Stimulated activated naive CD4-positive, alpha-beta T cell (primary cell): ENCODE measurements at regions not wholly inside any gene's neighbourhood (a gene's known extent, or its start where the extent isn't known, plus 50 kb on each side); places are given as distances from the start of the nearest gene placed in this dataset.

Source experiments
- DNase-seq, 6 experiments: peaks; one replicate each; lab custom pipeline; 2025; lab: John Stamatoyannopoulos, UW

DNA sequence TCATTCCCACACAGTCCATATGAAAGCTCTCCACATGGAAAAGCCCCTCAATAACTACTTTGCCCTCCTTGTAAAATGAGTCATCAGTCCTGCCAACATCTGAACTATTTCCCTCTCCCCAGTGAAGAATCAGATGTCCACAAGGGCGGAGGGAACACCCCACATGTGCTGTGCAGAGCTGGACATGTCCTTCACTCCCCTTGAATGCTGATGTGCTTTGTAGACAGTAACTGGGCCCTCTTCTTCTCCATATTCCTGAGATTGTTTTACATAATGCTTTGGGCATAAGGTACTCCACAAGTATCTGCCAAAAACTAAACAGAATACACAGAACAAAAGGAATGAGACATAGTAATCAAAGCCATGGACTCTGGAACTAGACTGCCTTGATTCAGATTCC is 879.4 kb downstream of the BCL11A start:
- DNase-seq: no peak

DNA sequence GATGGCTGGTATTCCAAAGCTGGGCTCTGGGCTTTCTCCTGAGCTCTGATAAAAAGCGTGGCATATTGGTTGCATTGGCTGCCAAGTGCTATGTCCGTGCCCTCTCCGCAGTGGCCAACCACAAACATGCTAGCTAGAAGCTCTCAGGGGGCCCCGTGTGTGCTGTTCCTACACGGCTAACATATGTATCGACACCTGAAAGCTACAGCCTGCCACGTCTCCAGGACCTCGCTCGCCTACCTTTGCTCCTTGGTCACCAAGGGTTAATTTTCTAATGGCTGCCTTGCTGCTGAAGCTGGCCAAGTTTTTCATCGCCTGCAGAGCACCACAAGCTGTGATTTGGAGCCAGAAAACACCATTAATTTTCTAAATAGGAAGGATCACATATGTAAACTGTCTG is 888.4 kb downstream of the BCL11A start:
- no peak for DNase-seq

DNA sequence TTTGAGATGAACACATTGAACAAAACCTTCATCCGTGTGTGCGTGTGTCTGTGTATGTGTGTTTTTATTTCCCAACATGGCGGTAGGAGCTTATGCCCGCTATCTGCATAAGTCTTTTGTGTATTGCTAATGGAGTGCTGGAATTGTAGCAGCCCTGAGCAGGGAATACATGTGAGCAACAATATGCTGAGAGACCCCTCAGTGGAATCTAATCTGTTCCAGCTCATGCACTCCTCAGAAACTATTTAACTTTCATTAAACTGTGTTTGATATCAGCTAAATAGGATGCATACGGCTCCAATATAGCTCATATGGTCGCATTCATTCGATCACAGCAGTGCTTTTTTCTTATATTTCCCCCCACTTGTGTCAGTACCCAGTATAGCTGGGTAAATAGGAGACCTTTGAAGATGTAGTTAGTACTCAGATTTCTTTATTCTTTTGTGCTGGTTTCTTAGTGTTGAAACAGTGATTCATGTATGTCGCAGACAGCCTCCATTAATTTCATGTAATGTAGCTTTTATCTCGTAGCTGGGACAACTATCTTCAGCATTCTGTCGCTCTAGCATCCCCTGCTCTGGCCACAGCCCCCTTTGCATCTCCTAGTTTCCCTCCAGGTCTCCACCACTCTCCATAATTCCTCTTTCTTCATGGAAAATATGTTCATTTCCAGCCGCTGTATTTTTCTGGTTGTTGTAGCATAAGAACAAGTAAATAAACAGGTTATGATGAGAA is 891.2 kb downstream of the BCL11A start:
- DNase-seq: no peak

DNA sequence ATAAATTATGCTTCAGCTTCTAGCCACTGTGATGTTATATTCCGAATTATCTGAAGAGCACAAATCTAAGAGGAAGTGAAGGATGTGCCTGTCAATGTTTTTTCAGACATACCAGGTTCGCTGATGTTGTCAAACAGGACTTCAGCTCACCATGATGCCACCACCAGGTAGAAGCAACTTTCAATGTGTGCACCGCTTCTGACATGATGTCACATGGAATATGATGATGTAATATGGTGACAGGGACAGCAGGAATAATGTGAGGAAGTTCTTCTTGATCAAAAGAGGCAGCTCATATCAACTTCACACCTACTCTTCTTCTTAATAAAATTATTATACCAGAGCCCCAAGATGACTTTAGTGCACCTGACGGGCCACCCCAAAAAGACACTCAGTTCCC is 893.2 kb downstream of the BCL11A start:
- no peak for DNase-seq

DNA sequence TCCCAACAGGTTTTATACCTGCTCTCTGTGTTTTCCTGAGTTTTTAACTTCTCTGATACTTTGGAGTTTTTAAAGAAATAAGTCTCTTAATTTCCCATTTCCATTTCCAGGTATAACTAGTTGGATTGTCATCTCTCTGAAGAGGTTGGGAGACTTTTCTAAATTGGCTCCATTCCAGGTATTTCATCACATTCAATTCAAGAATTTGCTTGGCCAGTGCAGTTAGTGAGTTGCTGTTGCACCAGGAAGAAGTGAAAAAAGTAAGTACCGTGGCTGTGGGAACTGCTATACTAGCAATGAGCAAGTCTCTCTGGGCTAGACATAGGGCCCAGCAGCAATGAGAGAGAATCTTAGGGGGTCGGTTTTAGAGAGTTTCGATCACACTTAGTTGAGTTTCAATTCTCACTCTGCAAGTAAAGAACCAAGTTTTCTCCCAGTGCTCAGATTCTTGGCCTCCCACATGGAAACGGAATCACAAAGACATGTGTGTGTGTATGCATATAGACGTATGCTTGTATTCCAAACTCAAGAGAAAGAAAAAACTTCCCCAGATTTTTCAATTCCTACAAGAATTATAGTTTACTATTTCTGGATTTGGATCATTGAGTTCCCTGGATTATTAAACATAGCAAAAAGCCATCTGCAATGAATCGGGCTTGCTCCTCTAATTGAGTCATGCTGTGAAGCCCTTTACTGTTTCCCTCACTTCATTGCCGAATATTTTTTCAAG is 894.4 kb downstream of the BCL11A start:
- no peak for DNase-seq

DNA sequence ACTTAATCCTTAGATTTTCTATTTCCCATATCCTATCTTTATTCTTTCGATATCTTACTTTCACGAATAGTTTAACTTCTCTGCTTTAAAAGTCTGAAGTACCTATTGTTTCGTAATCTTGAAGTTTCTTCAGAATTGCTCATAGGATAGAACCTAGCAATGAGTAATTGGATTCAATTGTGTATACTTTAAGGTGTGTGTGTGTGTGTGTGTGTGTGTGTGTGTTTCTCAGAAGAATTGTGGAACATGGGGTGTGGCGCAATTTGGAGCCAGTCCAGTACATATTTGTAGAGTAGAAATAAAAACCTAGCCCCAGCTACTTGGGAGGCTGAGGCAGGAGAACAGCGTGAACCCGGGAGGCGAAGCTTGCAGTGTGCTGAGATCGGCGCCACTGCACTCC is 897.6 kb downstream of the BCL11A start:
- no peak for DNase-seq

DNA sequence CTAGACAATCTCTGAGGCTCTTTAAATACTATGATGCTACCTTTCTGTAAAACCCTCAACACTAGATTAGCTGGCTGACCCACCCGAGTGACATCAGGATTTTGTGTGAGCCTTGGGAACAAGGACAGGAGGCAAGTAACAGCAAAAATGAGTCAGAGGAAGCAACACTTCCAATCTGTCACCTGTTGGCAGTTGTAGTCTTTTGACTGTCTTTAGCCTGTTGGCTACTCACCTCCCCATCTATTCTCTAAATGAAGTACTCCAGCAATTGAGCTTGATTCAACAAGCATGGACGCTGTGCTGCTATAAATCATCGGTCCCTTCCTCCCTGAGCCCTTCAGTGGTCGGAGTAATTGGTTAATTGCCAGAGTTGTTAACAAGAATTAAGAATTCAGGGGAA is 898.7 kb downstream of the BCL11A start:
- no peak for DNase-seq

DNA sequence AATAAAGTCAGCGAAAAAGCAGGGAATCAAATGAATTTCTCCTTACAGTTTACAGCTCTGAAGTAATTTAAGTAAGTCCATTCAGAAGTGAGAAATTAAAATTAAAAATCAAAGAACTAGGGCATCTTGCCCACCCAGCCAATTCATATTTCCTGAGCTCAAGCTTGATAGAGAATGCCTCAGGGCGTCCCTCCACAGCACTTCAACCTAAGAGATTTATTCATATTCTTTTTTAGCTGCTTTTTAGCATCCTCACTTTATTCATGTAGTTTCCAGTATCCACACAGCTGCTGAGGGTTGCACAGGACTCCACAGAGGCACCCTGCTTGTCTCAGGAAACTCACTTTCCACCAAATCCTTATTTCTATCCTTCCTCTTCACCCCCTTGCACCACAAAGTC is 900.3 kb downstream of the BCL11A start:
- DNase-seq: no peak

DNA sequence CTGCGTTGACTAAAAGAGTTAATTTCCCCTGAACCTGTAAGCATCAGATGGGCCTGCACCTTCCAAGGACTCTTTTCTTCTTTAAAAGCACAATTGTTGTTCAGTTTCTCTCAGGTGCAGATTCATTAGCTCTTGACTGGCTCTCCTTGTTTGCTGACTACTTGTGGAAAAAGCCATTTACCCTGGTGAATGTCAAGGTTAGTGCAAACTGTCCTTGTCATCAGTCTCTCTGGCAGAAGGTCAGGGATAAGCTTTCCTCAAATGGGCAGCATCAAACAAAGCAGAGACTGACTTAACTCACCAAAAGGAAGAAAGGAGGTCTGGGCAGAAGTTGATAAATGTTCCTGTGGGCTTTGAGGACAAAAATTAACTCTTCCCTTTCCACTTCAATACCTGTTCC is 922.7 kb downstream of the BCL11A start:
- no peak for DNase-seq

DNA sequence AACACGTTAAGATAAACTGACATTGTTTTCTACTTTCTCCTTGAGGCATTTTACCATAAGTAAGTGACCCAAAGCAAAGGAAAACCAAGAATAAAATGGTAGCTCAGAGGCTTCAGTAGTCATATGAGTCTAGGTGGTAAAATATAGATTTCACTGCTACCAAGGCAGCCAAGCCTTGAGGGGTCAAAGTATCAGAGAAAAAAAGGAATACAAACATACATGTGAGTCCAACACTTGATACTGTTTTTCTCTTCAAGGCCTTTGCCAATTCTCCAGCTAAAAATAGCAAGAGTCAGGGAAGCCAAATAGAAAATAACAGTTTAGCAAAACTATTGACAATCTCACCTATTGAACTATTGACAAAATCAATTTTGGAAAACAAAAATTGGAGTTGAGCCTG is 925.9 kb downstream of the BCL11A start:
- no peak for DNase-seq

DNA sequence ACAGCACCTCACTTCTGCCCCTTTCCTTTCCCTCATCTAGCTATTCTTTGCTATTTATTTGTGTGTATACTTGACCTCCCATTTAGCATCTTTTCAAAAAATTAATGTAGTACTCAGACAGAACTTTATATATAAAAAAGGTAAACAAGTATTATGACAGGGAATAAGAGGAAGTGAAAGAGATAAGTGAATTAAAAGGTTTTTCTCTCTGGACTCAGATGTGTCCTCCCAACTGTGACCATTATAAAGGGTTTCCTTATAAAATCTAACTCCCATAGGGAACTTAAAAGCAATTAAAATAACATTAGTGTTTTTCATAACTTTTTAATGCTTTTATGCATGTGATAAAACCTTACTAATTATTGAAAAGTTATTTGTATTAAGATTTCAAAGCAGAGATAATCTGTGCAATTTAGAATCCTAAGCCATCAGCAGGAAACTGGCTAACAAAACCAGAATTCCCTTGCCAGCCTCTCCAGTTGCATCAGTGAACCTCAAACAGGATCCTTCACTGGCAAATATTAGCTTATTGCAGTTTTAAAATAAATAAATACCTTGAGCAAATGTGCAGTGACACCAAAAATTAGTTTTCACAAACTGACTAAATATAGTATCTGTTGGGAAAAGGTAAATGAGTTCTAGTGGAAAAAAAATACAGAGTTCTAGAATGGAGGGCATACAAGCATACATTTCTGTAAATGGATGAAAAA is 930.7 kb downstream of the BCL11A start:
- no peak for DNase-seq

DNA sequence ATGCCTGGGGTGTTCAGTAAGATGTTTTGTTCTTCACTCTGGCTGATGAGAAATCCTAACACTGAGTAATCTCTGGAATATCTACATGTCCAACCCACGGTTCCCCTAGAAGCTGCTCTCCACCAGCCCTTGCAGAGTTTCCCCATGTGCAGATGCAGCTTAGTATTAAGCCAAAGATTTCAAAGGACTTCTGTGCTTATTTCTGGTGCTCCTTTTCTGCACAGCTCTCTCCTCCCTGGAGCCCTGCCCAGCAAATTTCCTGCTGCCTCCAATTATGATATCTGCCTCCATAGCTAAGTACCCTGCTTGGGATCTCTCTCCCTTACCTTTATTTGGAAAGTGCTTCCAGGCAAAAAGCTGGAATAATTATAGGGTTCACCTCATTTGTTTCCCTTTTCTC is 949.3 kb downstream of the BCL11A start:
- no peak for DNase-seq

DNA sequence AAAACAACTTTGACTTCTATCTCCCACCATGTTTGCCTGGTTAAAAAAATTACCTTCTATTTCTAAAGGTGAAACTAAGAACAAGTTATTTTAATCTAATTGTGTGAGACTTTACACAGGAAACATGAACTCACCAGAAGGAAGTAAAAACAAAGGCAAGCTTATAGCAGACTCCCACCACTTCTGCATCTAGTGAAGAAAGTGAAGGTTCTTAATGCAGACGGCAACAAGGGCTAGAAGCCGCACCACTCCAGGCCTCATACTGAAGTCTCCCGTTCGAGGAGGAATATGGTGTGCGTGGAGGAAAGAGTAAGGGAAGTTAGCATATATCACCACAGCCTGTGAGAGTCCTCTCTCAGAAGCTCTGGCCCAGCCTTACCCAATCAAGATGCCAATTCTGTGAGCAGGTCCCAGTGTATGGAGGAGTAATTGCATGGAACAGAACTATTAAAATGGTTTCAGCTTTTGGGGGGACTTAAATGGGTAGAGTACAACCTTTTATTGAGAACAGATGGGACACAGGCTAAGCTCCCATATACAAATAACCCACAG is 958.7 kb downstream of the BCL11A start:
- DNase-seq: no peak

DNA sequence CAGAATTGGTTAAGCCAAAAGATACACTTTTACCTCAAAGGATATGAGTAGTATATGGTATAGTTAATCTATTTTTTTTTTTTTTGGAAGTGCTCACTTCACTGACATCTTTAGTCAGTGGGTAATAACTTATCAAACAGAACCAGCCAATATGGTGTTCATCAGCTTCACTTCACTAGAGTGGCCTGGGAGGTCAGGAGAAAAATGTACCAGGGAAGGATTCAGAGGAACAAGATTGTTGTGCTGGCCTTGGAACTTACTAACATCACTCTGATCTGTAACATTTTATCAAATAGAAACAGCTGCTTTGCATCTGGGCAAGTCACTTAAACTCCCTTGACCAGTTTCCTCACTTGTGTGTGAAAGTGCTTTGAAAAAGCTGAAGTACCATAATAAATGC is 962.7 kb downstream of the BCL11A start:
- DNase-seq: no peak

DNA sequence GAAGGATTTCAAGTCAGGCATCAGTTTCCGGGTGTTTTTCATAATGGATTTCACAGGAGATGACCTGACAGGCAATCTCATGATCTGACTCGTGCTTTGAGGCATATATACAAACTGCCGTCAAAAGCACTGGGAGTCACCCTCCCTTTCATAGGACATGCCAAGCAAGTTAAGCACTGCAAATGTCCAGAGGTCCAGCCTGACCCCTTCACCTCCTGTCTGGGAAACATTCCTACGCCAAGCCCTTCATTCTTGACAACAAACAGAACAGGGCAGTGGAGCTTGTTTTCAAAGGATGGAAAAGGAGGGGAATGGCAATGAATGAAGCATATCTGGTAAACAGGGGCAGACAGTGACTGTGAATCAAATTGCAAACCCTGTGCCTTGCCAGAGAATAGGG is 963.6 kb downstream of the BCL11A start:
- no peak for DNase-seq

DNA sequence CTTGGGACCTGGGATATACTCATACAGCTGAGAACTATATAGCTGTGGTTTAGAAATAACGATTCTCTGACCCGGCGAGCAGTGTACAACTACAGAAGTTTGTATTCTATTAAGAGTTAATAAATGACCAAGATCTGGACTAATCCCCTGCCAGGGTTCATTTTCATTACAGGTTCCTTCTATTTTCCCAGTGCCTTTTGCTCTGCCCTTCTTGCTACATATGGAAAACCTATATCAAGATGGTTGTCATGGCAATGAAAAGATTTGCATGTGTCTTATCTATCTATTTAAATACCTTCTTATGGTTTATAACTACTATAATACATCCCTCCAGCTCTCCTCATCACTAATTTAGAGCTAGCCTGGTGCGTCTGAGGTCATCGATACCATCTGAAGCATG is 965.2 kb downstream of the BCL11A start:
- DNase-seq: no peak

DNA sequence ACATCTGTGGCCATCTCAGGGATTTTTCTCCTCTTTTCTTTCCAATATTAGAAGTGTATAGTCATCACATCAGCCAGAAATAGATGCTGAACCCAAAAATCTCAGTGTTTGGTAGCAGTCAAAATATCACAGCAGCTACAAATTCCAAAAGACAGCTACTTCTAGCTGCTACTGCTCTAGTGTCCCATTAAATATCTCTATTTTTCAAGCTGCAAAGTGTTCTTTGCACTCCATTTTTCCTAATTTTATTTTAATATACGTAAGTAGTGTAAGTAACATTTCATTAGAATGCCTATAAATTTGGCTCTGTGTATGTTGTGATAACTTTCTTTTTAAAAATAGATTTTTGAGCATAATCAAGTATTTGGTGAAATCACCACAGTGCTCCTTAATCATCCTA is 967.3 kb downstream of the BCL11A start:
- DNase-seq: no peak

DNA sequence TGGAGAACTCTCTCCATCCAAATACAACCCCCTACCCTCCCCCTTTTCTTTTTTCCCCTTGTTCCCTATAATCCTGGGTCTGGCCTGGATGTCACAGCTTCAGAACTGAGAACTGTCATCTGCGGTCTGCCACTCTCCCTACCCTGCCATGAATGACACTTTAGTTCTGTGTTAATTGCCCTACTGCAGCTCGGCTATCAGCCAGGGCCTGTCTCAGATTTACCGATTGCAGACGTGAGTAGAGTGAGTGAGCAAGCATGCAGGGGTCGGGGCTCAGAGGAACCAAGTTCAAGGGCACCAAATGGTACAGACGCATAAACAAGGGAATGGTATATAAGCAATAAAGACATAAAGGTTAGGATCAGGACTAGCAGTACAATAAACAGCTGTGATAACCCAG is 967.8 kb downstream of the BCL11A start:
- no peak for DNase-seq

DNA sequence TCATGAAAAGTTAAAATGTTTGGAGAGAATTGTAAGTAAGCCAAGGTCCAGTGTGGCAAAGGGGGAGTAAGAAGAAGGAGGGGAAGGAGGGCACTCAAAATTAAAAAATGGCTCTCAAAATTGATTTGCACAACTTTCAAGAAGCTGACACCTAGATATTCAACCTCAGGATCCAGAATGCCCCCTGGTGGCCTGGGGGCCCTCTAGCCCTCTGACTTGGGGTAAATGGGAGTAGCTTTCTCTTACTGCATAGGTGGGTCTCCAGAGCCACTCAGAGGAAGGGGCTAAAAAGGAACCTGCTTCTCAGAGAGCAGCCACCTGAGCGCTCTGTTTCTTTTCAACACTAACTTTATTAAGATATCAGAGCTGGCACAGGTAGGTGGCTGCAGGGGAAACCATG is 968.5 kb downstream of the BCL11A start:
- DNase-seq: no peak

DNA sequence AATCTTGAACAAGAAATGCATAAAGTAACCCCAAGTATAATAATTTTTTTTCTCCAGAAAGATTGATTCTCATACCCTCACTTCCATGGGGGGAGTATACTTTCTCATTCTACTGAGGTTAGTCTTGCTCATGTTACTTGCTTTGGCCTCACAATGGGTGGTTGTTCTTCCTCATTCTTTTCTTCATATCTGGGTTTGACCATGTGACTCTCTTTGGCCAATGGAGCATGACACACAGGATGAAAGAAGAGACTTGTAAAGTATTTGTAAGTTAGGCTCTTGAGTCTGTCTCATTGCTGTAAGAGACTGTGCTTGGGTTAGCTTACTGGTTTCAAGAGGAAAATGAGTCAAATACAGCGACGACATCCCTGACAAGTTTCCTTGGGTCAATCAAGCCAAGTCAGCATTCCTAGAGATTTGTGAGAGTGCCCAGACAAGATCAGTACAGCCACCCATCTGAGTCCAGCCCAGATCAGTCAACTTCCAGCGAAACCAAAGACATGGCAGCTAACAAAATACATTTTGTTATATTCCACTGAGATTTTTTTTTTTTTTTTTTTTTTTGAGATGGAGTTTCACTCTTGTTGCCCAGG is 970.2 kb downstream of the BCL11A start:
- no peak for DNase-seq

DNA sequence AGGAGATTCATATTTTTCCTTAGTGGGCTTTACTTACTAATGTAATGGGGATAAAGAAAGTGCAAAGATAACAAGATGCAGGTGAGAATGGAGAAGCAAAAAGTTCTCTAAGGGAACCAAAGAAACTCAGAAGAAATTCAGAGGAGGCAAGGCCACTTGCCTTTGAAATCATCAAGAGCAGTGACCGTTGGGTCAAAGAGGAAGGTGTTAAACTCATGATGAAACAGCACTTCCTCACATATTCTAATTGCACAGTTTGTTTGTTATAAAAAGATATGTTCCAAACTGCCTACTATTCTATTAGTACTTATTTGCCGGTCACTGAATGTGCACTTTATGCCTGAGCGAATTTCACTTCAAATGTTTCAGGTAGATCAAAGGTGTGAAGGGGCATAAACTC is 975.1 kb downstream of the BCL11A start:
- DNase-seq: no peak

DNA sequence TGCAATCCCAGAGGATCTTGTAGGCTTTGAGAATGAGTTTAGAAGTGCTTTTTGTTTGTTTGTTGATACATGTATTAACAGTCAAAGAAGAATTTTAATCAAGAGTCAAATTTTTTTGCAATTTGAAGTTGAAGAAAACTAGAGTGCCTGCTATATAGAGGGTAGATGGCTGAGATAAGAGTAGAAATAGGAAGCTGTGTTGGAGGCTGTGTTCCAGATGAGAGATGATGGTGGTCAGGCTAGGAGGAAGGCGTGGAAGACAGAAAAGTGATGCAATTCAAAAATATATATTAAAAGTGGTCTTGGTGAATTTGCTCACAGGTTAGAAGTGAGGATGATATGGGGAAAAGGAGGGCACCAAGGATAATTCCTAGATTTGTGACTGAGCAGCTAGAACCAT is 978.3 kb downstream of the BCL11A start:
- no peak for DNase-seq

DNA sequence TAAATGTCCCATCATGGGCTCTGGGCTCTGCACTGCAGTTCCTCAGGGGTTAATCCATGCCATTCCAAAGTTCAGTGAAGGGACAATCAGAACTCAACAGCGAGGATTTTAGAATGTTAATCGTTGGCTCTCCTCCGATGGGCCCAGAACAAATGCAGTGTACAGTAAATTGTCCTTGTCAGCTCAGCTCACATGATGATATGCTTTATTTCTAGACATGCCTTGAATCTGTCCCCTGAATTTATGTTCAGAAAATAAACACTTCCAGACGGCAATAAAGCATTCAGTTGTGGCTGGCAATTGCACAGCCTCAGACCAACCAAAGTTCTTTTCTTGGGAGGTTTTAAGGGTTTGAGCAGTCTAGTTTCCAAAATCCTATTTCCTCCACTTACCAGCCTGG is 981.2 kb downstream of the BCL11A start:
- no peak for DNase-seq
